ENCODE measurements at regions not wholly inside any gene's neighbourhood (a gene's known extent, or its start where the extent isn't known, plus 50 kb on each side); places are given as distances from the start of the nearest gene placed in this dataset.

GRCh38 chr18:38826247-38826646 lies 1260.6 kb upstream of the CELF4 start:
- Histone ChIP-seq H3K9ac (ENCODE audit: low read length) (no peak overlapping the region), H3K79me2 (ENCODE audit: insufficient read depth, low read length) (no peaks in the 10 kb centered on the region), H4K20me1 (ENCODE audit: low read depth, low read length) (no peaks in the 10 kb centered on the region), H3K27me3 (ENCODE audit: low read length) (no peaks in the 10 kb centered on the region), H3K4me2 (ENCODE audit: low read depth, low read length, poor library complexity, severe bottlenecking) (no peak overlapping the region), H3K9me2 (replicated peaks; ENCODE audit: insufficient read depth, low read length) (no peaks in the 10 kb centered on the region), H2AFZ (ENCODE audit: low read depth, low read length, severe bottlenecking) (no peak overlapping the region), H3K27ac (ENCODE audit: low read depth, low read length) (no peak overlapping the region), H3F3A (ENCODE audit: insufficient read depth) (no peaks in the 10 kb centered on the region), H3K4me3 (ENCODE audit: insufficient read depth, low read length, poor library complexity, severe bottlenecking) (no peak overlapping the region), H3K36me3 (ENCODE audit: low read length) (no peaks in the 10 kb centered on the region), H3K9me3 (ENCODE audit: insufficient read depth, low read length) (no peaks in the 10 kb centered on the region)
- TF ChIP-seq CTCF (IDR thresholded peaks at IDR 0.05; ENCODE audit: insufficient read depth, low read length, poor library complexity, severe bottlenecking): no peak
- TF ChIP-seq EZH2phosphoT487 (conservative IDR thresholded peaks at IDR 0.05; ENCODE audit: low read length): no peak

GRCh38 chr18:38811209-38811608 lies 1245.6 kb upstream of the CELF4 start:
- Histone ChIP-seq H3K36me3 (ENCODE audit: low read length) (no peaks in the 10 kb centered on the region; the same call in 1 of the 2 replicates), H3K27ac (ENCODE audit: low read depth, low read length) (no peak overlapping the region), H3K9ac (ENCODE audit: low read length) (no peak overlapping the region), H3K4me2 (ENCODE audit: low read depth, low read length, poor library complexity, severe bottlenecking) (no peak overlapping the region), H3F3A (ENCODE audit: insufficient read depth) (no peaks in the 10 kb centered on the region), H2AFZ (ENCODE audit: low read depth, low read length, severe bottlenecking) (no peak overlapping the region), H3K4me3 (ENCODE audit: insufficient read depth, low read length, poor library complexity, severe bottlenecking) (no peak overlapping the region), H3K9me3 (ENCODE audit: insufficient read depth, low read length) (no peaks in the 10 kb centered on the region; the same call in 1 of the 2 replicates), H3K27me3 (ENCODE audit: low read length) (no peaks in the 10 kb centered on the region), H4K20me1 (ENCODE audit: low read depth, low read length) (no peaks in the 10 kb centered on the region), H3K9me2 (replicated peaks; ENCODE audit: insufficient read depth, low read length) (no peaks in the 10 kb centered on the region), H3K79me2 (ENCODE audit: insufficient read depth, low read length) (no peaks in the 10 kb centered on the region)
- TF ChIP-seq EZH2phosphoT487 (conservative IDR thresholded peaks at IDR 0.05; ENCODE audit: low read length) (no peak), CTCF (IDR thresholded peaks at IDR 0.05; ENCODE audit: insufficient read depth, low read length, poor library complexity, severe bottlenecking) (no peak)

- Histone ChIP-seq H3F3A (ENCODE audit: insufficient read depth) (no peaks in the 10 kb centered on the region), H3K27me3 (ENCODE audit: low read length) (no peaks in the 10 kb centered on the region), H3K9me3 (ENCODE audit: insufficient read depth, low read length) (no peaks in the 10 kb centered on the region; the same call in 1 of the 2 replicates), H4K20me1 (ENCODE audit: low read depth, low read length) (no peaks in the 10 kb centered on the region), H2AFZ (ENCODE audit: low read depth, low read length, severe bottlenecking) (no peak overlapping the region), H3K36me3 (ENCODE audit: low read length) (no peaks in the 10 kb centered on the region; the same call in 1 of the 2 replicates), H3K27ac (ENCODE audit: low read depth, low read length) (no peak overlapping the region), H3K9me2 (replicated peaks; ENCODE audit: insufficient read depth, low read length) (no peaks in the 10 kb centered on the region), H3K4me2 (ENCODE audit: low read depth, low read length, poor library complexity, severe bottlenecking) (no peak overlapping the region), H3K79me2 (ENCODE audit: insufficient read depth, low read length) (no peaks in the 10 kb centered on the region), H3K4me3 (ENCODE audit: insufficient read depth, low read length, poor library complexity, severe bottlenecking) (no peak overlapping the region), H3K9ac (ENCODE audit: low read length) (no peak overlapping the region)
- TF ChIP-seq EZH2phosphoT487 (conservative IDR thresholded peaks at IDR 0.05; ENCODE audit: low read length) (no peak), CTCF (IDR thresholded peaks at IDR 0.05; ENCODE audit: insufficient read depth, low read length, poor library complexity, severe bottlenecking) (no peak)
Measured at GRCh38 chr18:38810789-38811188, 1245.2 kb upstream of the CELF4 start.

Data from SU-DHL-6 (cell line).